Retinal pigment epithelial cell (primary cell): ENCODE measurements at regions not wholly inside any gene's neighbourhood (a gene's known extent, or its start where the extent isn't known, plus 50 kb on each side); places are given as distances from the start of the nearest gene placed in this dataset.
"Not testable (repeated sequence)": the region's sequence is repeated elsewhere in the genome, so short reads cannot be mapped to it uniquely, and the experiment has no call there.

ENCODE experiments used
- DNase-seq: peaks from one replicate; pipeline ENCODE4 v3.0.0-alpha.2; 2010; ENCODE audit warnings: low read depth
- H3K4me3 ChIP-seq: 2 replicates; pipeline ENCODE4 v1.5.1; 2011; ENCODE audit warnings: mild to moderate bottlenecking, low read length, control low read depth, moderate library complexity
- CTCF ChIP-seq: conservative IDR thresholded peaks from 2 replicates; pipeline ENCODE4 v1.5.1; 2011; ENCODE audit warnings: low read depth, low read length, control low read depth, inconsistent platforms

GRCh38 chr12:9406564-9407424 lies 198.6 kb upstream of the PZP start:
- DNase-seq, result no peak
- TF ChIP-seq CTCF, result no peak

GRCh38 chr12:9405886-9406563 lies 197.8 kb upstream of the PZP start:
- no peak overlapping the region for H3K4me3 ChIP-seq
- no peak for DNase-seq
- no peak for TF ChIP-seq CTCF

More at GRCh38 chr12:9406564-9407424, 198.6 kb upstream of the PZP start:
- H3K4me3 ChIP-seq, result no peak overlapping the region

GRCh38 chr12:9404469-9405260 lies 196.5 kb upstream of the PZP start:
- H3K4me3 ChIP-seq, result no peak overlapping the region
- no peak for DNase-seq
- TF ChIP-seq CTCF, result no peak

GRCh38 chr12:9404031-9404430 lies 195.8 kb upstream of the PZP start:
- no peak overlapping the region for H3K4me3 ChIP-seq
- DNase-seq, result no peak
- TF ChIP-seq CTCF, result no peak

- not testable (repeated sequence) for H3K4me3 ChIP-seq, DNase-seq
Measured at GRCh38 chr12:9402432-9403040, 194.3 kb upstream of the PZP start.

- DNase-seq, H3K4me3 ChIP-seq: not testable (repeated sequence)
Measured at GRCh38 chr12:9396367-9396766, 188.2 kb upstream of the PZP start.

GRCh38 chr12:9395220-9395619 lies 187.0 kb upstream of the PZP start:
- not testable (repeated sequence) for H3K4me3 ChIP-seq, DNase-seq

GRCh38 chr12:9392842-9393241 lies 184.6 kb upstream of the PZP start:
- TF ChIP-seq CTCF, result no peak
- H3K4me3 ChIP-seq, result no peak overlapping the region
- no peak for DNase-seq
